Endodermal cell (in vitro differentiated cells): ENCODE measurements at regions not wholly inside any gene's neighbourhood (a gene's known extent, or its start where the extent isn't known, plus 50 kb on each side); places are given as distances from the start of the nearest gene placed in this dataset.

ENCODE experiments used
- DNase-seq: peaks from one replicate; pipeline ENCODE4 v3.0.0-alpha.2; 2017
- H3K27ac ChIP-seq: 2 replicates; pipeline ENCODE4 v1.5.1; 2013; ENCODE audit warnings: mild to moderate bottlenecking, low read depth, low read length, moderate library complexity
- H3K27me3 ChIP-seq: 2 replicates; pipeline ENCODE4 v1.6.1; 2013; ENCODE audit warnings: mild to moderate bottlenecking, low read length, moderate library complexity; ENCODE audit not compliant: insufficient read depth, control insufficient read depth, poor library complexity, severe bottlenecking
- H3K36me3 ChIP-seq: 2 replicates; pipeline ENCODE4 v1.7.0; 2013; ENCODE audit warnings: mild to moderate bottlenecking, low read length, moderate library complexity; ENCODE audit not compliant: control insufficient read depth, insufficient read depth
- H3K4me1 ChIP-seq: one replicate; pipeline ENCODE4 v1.7.0; 2013; ENCODE audit warnings: low read length; ENCODE audit not compliant: control insufficient read depth, insufficient read depth
- H3K4me3 ChIP-seq: 2 replicates; pipeline ENCODE4 v1.5.1; 2013; ENCODE audit warnings: mild to moderate bottlenecking, low read length, moderate library complexity
- H3K9ac ChIP-seq: 2 replicates; pipeline ENCODE4 v1.6.1; 2013; ENCODE audit warnings: mild to moderate bottlenecking, low read length, moderate library complexity; ENCODE audit not compliant: poor library complexity, severe bottlenecking; ENCODE audit errors: extremely low read depth
- H3K9me3 ChIP-seq: 2 replicates; pipeline ENCODE4 v1.6.1; 2013; ENCODE audit warnings: mild to moderate bottlenecking, low read length, moderate library complexity; ENCODE audit not compliant: control insufficient read depth
- H3K27ac Mint-ChIP-seq: 2 replicates; pipeline ENCODE4 v1.8.0; 2020; ENCODE audit warnings: mixed read lengths
- H3K27me3 Mint-ChIP-seq: 2 replicates; pipeline ENCODE4 v1.8.0; 2021; ENCODE audit warnings: mild to moderate bottlenecking, mixed read lengths; ENCODE audit not compliant: insufficient read depth
- H3K36me3 Mint-ChIP-seq: 2 replicates; pipeline ENCODE4 v1.8.0; 2020; ENCODE audit warnings: low read depth, mixed read lengths
- H3K4me1 Mint-ChIP-seq: 2 replicates; pipeline ENCODE4 v1.8.0; 2020; ENCODE audit warnings: mixed read lengths
- H3K4me3 Mint-ChIP-seq: 2 replicates; pipeline ENCODE4 v1.8.0; 2020; ENCODE audit warnings: mild to moderate bottlenecking, moderate library complexity, mixed read lengths
- H3K9me3 Mint-ChIP-seq: 2 replicates; pipeline ENCODE4 v1.8.0; 2020; ENCODE audit warnings: mild to moderate bottlenecking, mixed read lengths
- CTCF ChIP-seq: fragments of 200-600 bp; sonication (generic); conservative IDR thresholded peaks from 2 replicates; pipeline ENCODE4 v1.5.0; 2021; ENCODE audit warnings: antibody characterized with exemption, mild to moderate bottlenecking
- WGBS, 2 experiments: methylation state at CpG; one replicate each; pipeline versions ENCODE4 v1.1.5 to v1.1.7; 2013; ENCODE audit warnings: missing lambda C conversion rate in 2 of 2, mixed read lengths in 1 of 2; ENCODE audit not compliant: insufficient coverage in 1 of 2, insufficient read length in 1 of 2; 5-methylcytosine and 5-hydroxymethylcytosine counted together

GRCh38 chr7:33821970-33822369 is 83.4 kb upstream of the BMPER start:
- no peak overlapping the region for H3K4me3 Mint-ChIP-seq
- H3K36me3 Mint-ChIP-seq = no peaks in the 10 kb centered on the region
- no peaks in the 10 kb centered on the region for H3K36me3 ChIP-seq
- H3K27me3 Mint-ChIP-seq = peaks cover 3% of the 10 kb centered on the region
- H3K9me3 ChIP-seq = peaks cover 13% of the 10 kb centered on the region
- DNase-seq = no peak
- H3K9me3 Mint-ChIP-seq = peaks cover 7% of the 10 kb centered on the region
- no peak overlapping the region for H3K27ac Mint-ChIP-seq
- no peak for TF ChIP-seq CTCF
- WGBS, 2 experiments = 95 to 100% methylated on average over 2 of the region's 2 CpGs
- H3K27me3 ChIP-seq = no peaks in the 10 kb centered on the region
- no peak overlapping the region for H3K9ac ChIP-seq
- H3K27ac ChIP-seq = no peak overlapping the region
- peaks cover 7% of the 10 kb centered on the region for H3K4me1 ChIP-seq
- no peak overlapping the region for H3K4me3 ChIP-seq
- H3K4me1 Mint-ChIP-seq = peaks cover 5% of the 10 kb centered on the region

- H3K4me3 ChIP-seq = no peak overlapping the region
- peaks cover 13% of the 10 kb centered on the region for H3K9me3 ChIP-seq
- H3K4me3 Mint-ChIP-seq = no peak overlapping the region
- peaks cover 7% of the 10 kb centered on the region for H3K4me1 ChIP-seq
- DNase-seq = no peak
- no peak overlapping the region for H3K9ac ChIP-seq
- no peak overlapping the region for H3K27ac Mint-ChIP-seq
- H3K27me3 Mint-ChIP-seq = peaks cover 4% of the 10 kb centered on the region
- WGBS, 2 experiments = 94% methylated on average over 5 of the region's 5 CpGs; no CpG with 5 or more reads in 1 of the 2 experiments
- peaks cover 7% of the 10 kb centered on the region for H3K4me1 Mint-ChIP-seq
- no peaks in the 10 kb centered on the region for H3K36me3 Mint-ChIP-seq
- H3K36me3 ChIP-seq = no peaks in the 10 kb centered on the region
- no peak for TF ChIP-seq CTCF
- H3K27me3 ChIP-seq = no peaks in the 10 kb centered on the region
- peaks cover 7% of the 10 kb centered on the region for H3K9me3 Mint-ChIP-seq
- no peak overlapping the region for H3K27ac ChIP-seq
These were observed 81.4 kb upstream of the BMPER start for GRCh38 chr7:33823913-33824312.

GRCh38 chr7:33824911-33825459 is 80.4 kb upstream of the BMPER start:
- DNase-seq = no peak
- H3K27ac Mint-ChIP-seq = no peak overlapping the region
- Histone ChIP-seq H3K36me3 (no peaks in the 10 kb centered on the region), H3K9me3 (peaks cover 7% of the 10 kb centered on the region), H3K4me1 (peaks cover 7% of the 10 kb centered on the region), H3K4me3 (no peak overlapping the region), H3K27me3 (no peaks in the 10 kb centered on the region), H3K27ac (no peak overlapping the region), H3K9ac (no peak overlapping the region)
- no peak for TF ChIP-seq CTCF
- H3K4me3 Mint-ChIP-seq = no peak overlapping the region
- H3K27me3 Mint-ChIP-seq = peaks cover 1% of the 10 kb centered on the region
- WGBS, 2 experiments = 72 to 84% methylated on average over 3 to 4 of the region's 4 CpGs
- peaks cover 7% of the 10 kb centered on the region for H3K4me1 Mint-ChIP-seq
- H3K36me3 Mint-ChIP-seq = no peaks in the 10 kb centered on the region
- H3K9me3 Mint-ChIP-seq = peaks cover 4% of the 10 kb centered on the region
